SK-N-SH (cell line): ENCODE measurements at regions not wholly inside any gene's neighbourhood (a gene's known extent, or its start where the extent isn't known, plus 50 kb on each side); places are given as distances from the start of the nearest gene placed in this dataset.

ENCODE experiments used
- CTCF ChIA-PET: fragments of 300-600, 350-600 bp; formaldehyde crosslinking; extraction: SDS; loops from one replicate; lab custom pipeline; 2021; lab: Yijun Ruan, JAX
- POLR2A ChIA-PET: fragments of 350-600 bp; sonication (Branson Sonifier 250); formaldehyde crosslinking; extraction: SDS; loops from one replicate; lab custom pipeline; 2020; ENCODE audit warnings: antibody characterized with exemption, inconsistent platforms; lab: Yijun Ruan, JAX
- DNase-seq: peaks from one replicate; pipeline ENCODE4 v3.0.0; 2012
- H2AFZ ChIP-seq: fragments of 200-600 bp; sonication (generic); 2 replicates; pipeline ENCODE4 v1.8.1; 2016; ENCODE audit warnings: antibody characterized with exemption, mild to moderate bottlenecking, low read depth
- H3F3A ChIP-seq: fragments of 200-600 bp; sonication (generic); replicated peaks from 2 replicates; pipeline ENCODE3; 2016; ENCODE audit warnings: antibody characterized with exemption, mild to moderate bottlenecking; ENCODE audit not compliant: insufficient read depth
- H3K27ac ChIP-seq, 2 experiments: fragments of 200-500 bp in 1 of 2; fragments of 200-600 bp in 1 of 2; sonication (Bioruptor generic) in 1 of 2; sonication (generic), shearing (Covaris generic) in 1 of 2; 2 replicates each; pipeline versions ENCODE4 v1.5.1 to v1.6.1; 2014 to 2016; ENCODE audit warnings: low read depth in 2 of 2, inconsistent platforms in 1 of 2, low read length in 1 of 2, mild to moderate bottlenecking in 1 of 2, mixed read lengths in 1 of 2
- H3K27me3 ChIP-seq: fragments of 200-600 bp; sonication (generic), shearing (Covaris generic); 2 replicates; pipeline ENCODE4 v1.6.1; 2016; ENCODE audit warnings: mixed run types; ENCODE audit not compliant: insufficient read depth
- H3K36me3 ChIP-seq, 2 experiments: fragments of 200-500 bp in 1 of 2; fragments of 200-600 bp in 1 of 2; sonication (Bioruptor generic) in 1 of 2; sonication (generic) in 1 of 2; replicated peaks in 1 of 2; 2 replicates each; pipeline versions ENCODE3 to v1.5.1; 2014 to 2016; ENCODE audit warnings: low read length in 1 of 2, mild to moderate bottlenecking in 1 of 2; ENCODE audit not compliant: insufficient read depth in 2 of 2, control insufficient read depth in 1 of 2
- H3K4me1 ChIP-seq, 2 experiments: fragments of 200-500 bp in 1 of 2; fragments of 200-600 bp in 1 of 2; sonication (Bioruptor generic) in 1 of 2; sonication (generic), shearing (Covaris generic) in 1 of 2; 2 replicates each; pipeline versions ENCODE4 v1.5.1 to v1.6.1; 2014 to 2016; ENCODE audit warnings: low read depth in 1 of 2, low read length in 1 of 2, mixed run types in 1 of 2; ENCODE audit not compliant: insufficient read depth in 2 of 2, control insufficient read depth in 1 of 2
- H3K4me2 ChIP-seq: fragments of 200-600 bp; sonication (generic), shearing (Covaris generic); 2 replicates; pipeline ENCODE4 v1.6.1; 2017; ENCODE audit warnings: mixed run types
- H3K4me3 ChIP-seq, 2 experiments: fragments of 200-500 bp in 1 of 2; fragments of 200-600 bp in 1 of 2; sonication (Bioruptor generic) in 1 of 2; sonication (generic), shearing (Covaris generic) in 1 of 2; 2 replicates each; pipeline versions ENCODE4 v1.5.1 to v1.8.1; 2014 to 2016; ENCODE audit warnings: low read depth in 2 of 2, inconsistent platforms in 1 of 2, low read length in 1 of 2, mild to moderate bottlenecking in 1 of 2, mixed read lengths in 1 of 2, moderate library complexity in 1 of 2
- H3K79me2 ChIP-seq: fragments of 200-600 bp; sonication (generic); 2 replicates; pipeline ENCODE4 v1.8.1; 2017; ENCODE audit warnings: mild to moderate bottlenecking; ENCODE audit not compliant: insufficient read depth
- H3K9ac ChIP-seq: fragments of 200-600 bp; sonication (generic); 2 replicates; pipeline ENCODE4 v1.6.1; 2017; ENCODE audit warnings: mixed run types
- H3K9me2 ChIP-seq: fragments of 200-600 bp; sonication (generic); 2 replicates; pipeline ENCODE4 v1.6.1; 2017; ENCODE audit warnings: mixed run types
- H3K9me3 ChIP-seq: fragments of 200-600 bp; sonication (generic); 2 replicates; pipeline ENCODE4 v1.6.1; 2017; ENCODE audit warnings: mixed run types, mild to moderate bottlenecking, moderate library complexity
- H4K20me1 ChIP-seq: fragments of 200-600 bp; sonication (generic); 2 replicates; pipeline ENCODE4 v1.6.1; 2017; ENCODE audit warnings: mild to moderate bottlenecking, mixed run types; ENCODE audit not compliant: insufficient read depth
- ELF1 ChIP-seq: IDR thresholded peaks from 2 replicates; pipeline ENCODE4 v1.4.0; 2012
- FOSL2 ChIP-seq: IDR thresholded peaks from 2 replicates; pipeline ENCODE4 v1.4.0; 2012; ENCODE audit warnings: low read depth, mild to moderate bottlenecking, moderate library complexity, borderline replicate concordance
- GABPA ChIP-seq: IDR thresholded peaks from 2 replicates; pipeline ENCODE4 v1.4.0; 2012; ENCODE audit warnings: low read depth, mild to moderate bottlenecking
- JUND ChIP-seq: IDR thresholded peaks from 2 replicates; pipeline ENCODE4 v1.4.0; 2012
- MAX ChIP-seq: IDR thresholded peaks from 2 replicates; pipeline ENCODE4 v1.4.0; 2012; ENCODE audit warnings: low read depth
- MEF2A ChIP-seq: IDR thresholded peaks from 2 replicates; pipeline ENCODE4 v1.4.0; 2012; ENCODE audit warnings: low read depth, borderline replicate concordance
- NFIC ChIP-seq: IDR thresholded peaks from 2 replicates; pipeline ENCODE4 v1.4.0; 2012; ENCODE audit warnings: borderline replicate concordance
- NRF1 ChIP-seq: IDR thresholded peaks from 2 replicates; pipeline ENCODE4 v1.6.1; 2012; ENCODE audit warnings: low read depth, mild to moderate bottlenecking, low read length
- POLR2AphosphoS5 ChIP-seq: IDR thresholded peaks from 2 replicates; pipeline ENCODE4 v1.6.1; 2012; ENCODE audit warnings: low read depth, low read length
- RAD21 ChIP-seq: IDR thresholded peaks from 2 replicates; pipeline ENCODE4 v1.6.1; 2012; ENCODE audit warnings: mild to moderate bottlenecking, low read length
- RXRA ChIP-seq: IDR thresholded peaks from 2 replicates; pipeline ENCODE4 v1.4.0; 2012; ENCODE audit warnings: low read depth, mild to moderate bottlenecking, borderline replicate concordance
- SIN3A ChIP-seq: IDR thresholded peaks from 2 replicates; pipeline ENCODE4 v1.6.1; 2012; ENCODE audit warnings: low read depth, mild to moderate bottlenecking, low read length, moderate library complexity, borderline replicate concordance
- SMC3 ChIP-seq: IDR thresholded peaks from 2 replicates; pipeline ENCODE4 v1.6.1; 2012; ENCODE audit warnings: low read depth, low read length, improper control_type of control experiment
- TAF1 ChIP-seq: IDR thresholded peaks from 2 replicates; pipeline ENCODE4 v1.6.1; 2012; ENCODE audit warnings: low read depth, mild to moderate bottlenecking, low read length, moderate library complexity, borderline replicate concordance
- TEAD4 ChIP-seq: IDR thresholded peaks from 2 replicates; pipeline ENCODE4 v1.4.0; 2012; ENCODE audit warnings: mild to moderate bottlenecking, borderline replicate concordance; ENCODE audit not compliant: insufficient read depth
- USF1 ChIP-seq: IDR thresholded peaks from 2 replicates; pipeline ENCODE4 v1.4.0; 2012; ENCODE audit warnings: low read depth, borderline replicate concordance
- YY1 ChIP-seq: IDR thresholded peaks from 2 replicates; pipeline ENCODE4 v1.4.0; 2012; ENCODE audit warnings: low read depth, mild to moderate bottlenecking
- WGBS: methylation state at CpG from one replicate; pipeline ENCODE4 v1.1.6; 2017; ENCODE audit warnings: low lambda C conversion rate; 5-methylcytosine and 5-hydroxymethylcytosine counted together
- TF ChIP-seq, protein P1 (sequence below): IDR thresholded peaks from 2 replicates; pipeline ENCODE4 v1.4.0; 2012; ENCODE audit warnings: low read depth, borderline replicate concordance
- TF ChIP-seq, protein P2 (sequence below): IDR thresholded peaks from 2 replicates; pipeline ENCODE4; 2012

GRCh38 chr14:36450550-36450949 is 69.5 kb downstream of the NKX2-1 start:
- no peak overlapping the region for H3K4me3 ChIP-seq
- ChIA-PET CTCF (no interaction called here), POLR2A (no interaction called here)
- no peak for DNase-seq
- TF ChIP-seq RXRA = no peak
- no peak for TF ChIP-seq YY1
- TF ChIP-seq SIN3A = no peak
- TF ChIP-seq, protein P1, sequence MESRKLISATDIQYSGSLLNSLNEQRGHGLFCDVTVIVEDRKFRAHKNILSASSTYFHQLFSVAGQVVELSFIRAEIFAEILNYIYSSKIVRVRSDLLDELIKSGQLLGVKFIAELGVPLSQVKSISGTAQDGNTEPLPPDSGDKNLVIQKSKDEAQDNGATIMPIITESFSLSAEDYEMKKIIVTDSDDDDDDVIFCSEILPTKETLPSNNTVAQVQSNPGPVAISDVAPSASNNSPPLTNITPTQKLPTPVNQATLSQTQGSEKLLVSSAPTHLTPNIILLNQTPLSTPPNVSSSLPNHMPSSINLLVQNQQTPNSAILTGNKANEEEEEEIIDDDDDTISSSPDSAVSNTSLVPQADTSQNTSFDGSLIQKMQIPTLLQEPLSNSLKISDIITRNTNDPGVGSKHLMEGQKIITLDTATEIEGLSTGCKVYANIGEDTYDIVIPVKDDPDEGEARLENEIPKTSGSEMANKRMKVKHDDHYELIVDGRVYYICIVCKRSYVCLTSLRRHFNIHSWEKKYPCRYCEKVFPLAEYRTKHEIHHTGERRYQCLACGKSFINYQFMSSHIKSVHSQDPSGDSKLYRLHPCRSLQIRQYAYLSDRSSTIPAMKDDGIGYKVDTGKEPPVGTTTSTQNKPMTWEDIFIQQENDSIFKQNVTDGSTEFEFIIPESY = no peak
- TF ChIP-seq FOSL2 = no peak
- no peak for TF ChIP-seq TEAD4
- TF ChIP-seq TAF1 = no peak
- TF ChIP-seq GABPA = no peak
- no peak for TF ChIP-seq RAD21
- TF ChIP-seq JUND = no peak
- TF ChIP-seq SMC3 = no peak
- TF ChIP-seq ELF1 = no peak
- TF ChIP-seq USF1 = no peak
- no peak for TF ChIP-seq MAX
- no peak for TF ChIP-seq MEF2A
- TF ChIP-seq NRF1 = no peak
- TF ChIP-seq POLR2AphosphoS5 = no peak
- TF ChIP-seq, protein P2, sequence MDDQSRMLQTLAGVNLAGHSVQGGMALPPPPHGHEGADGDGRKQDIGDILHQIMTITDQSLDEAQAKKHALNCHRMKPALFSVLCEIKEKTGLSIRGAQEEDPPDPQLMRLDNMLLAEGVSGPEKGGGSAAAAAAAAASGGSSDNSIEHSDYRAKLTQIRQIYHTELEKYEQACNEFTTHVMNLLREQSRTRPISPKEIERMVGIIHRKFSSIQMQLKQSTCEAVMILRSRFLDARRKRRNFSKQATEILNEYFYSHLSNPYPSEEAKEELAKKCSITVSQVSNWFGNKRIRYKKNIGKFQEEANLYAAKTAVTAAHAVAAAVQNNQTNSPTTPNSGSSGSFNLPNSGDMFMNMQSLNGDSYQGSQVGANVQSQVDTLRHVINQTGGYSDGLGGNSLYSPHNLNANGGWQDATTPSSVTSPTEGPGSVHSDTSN = no peak
- TF ChIP-seq NFIC = no peak
- H3K27me3 ChIP-seq = peaks cover 6% of the 10 kb centered on the region; the same call in 1 of the 2 replicates
- no peak overlapping the region for H3K9ac ChIP-seq
- no peaks in the 10 kb centered on the region for H3K79me2 ChIP-seq
- H4K20me1 ChIP-seq = no peaks in the 10 kb centered on the region
- H3K27ac ChIP-seq = no peak overlapping the region
- H3K9me3 ChIP-seq = no peaks in the 10 kb centered on the region
- no peaks in the 10 kb centered on the region for H3F3A ChIP-seq
- H3K9me2 ChIP-seq = no peaks in the 10 kb centered on the region
- H2AFZ ChIP-seq = no peak overlapping the region
- H3K4me2 ChIP-seq = no peak overlapping the region
- H3K36me3 ChIP-seq = no peaks in the 10 kb centered on the region
- H3K4me1 ChIP-seq = no peaks in the 10 kb centered on the region
- WGBS = 11% methylated on average over 4 of the region's 4 CpGs
